ENCODE measurements at regions not wholly inside any gene's neighbourhood (a gene's known extent, or its start where the extent isn't known, plus 50 kb on each side); places are given as distances from the start of the nearest gene placed in this dataset.
"Not testable (repeated sequence)": the region's sequence is repeated elsewhere in the genome, so short reads cannot be mapped to it uniquely, and the experiment has no call there.

DNA sequence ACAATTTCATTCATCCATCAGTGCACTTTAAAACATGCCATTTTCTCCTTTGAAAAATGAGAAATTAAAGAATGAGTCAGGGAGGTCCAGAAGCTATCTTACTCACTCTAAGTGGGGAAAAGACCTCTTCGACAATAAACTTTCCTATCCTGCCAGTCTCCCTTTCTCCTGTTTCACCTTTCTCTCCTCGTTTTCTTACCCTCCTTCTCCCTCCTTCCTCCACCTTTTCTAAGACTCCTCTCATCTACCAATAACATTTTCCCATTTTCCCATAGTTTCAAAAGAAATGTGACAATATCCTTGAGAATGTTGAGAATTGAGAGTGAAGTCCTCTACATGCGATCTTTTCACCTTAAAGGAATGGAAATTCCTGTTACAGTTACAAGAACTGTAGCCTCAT is 450.5 kb upstream of the GRAMD2B start:
- H3K9me3 Mint-ChIP-seq = peaks cover 5 to 13% (median 8%) of the 10 kb centered on the region in 6 donors
- no peak overlapping the region for H3K4me3 Mint-ChIP-seq
- no peaks in the 10 kb centered on the region for H3K36me3 Mint-ChIP-seq
- DNase-seq = no peak
- no peak overlapping the region for H3K27ac Mint-ChIP-seq
- peaks cover 0 to 2% (median 1%) of the 10 kb centered on the region in 3 donors for H3K27me3 Mint-ChIP-seq (ENCODE audit: low read depth in 3 of 3)
- no peaks in the 10 kb centered on the region for H3K4me1 Mint-ChIP-seq

DNA sequence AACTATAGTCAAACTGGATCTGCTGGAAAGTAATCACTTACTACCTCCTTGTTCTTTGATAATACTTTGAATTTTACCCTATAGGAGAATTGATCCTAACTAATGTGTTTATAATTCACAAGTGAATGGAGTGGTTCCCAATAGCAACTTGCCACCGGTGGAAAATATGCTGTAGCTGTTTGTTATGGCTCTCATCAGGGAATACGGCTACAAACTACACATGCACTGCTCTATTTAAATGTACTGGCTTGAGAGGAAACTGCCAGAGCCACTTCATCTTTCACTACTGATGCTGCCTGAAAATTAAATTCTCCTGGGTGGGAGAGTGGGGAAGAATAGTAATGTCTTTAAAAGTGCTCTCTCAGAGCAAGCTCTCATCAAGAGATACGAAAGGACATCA is 448.5 kb upstream of the GRAMD2B start:
- DNase-seq = no peak

DNA sequence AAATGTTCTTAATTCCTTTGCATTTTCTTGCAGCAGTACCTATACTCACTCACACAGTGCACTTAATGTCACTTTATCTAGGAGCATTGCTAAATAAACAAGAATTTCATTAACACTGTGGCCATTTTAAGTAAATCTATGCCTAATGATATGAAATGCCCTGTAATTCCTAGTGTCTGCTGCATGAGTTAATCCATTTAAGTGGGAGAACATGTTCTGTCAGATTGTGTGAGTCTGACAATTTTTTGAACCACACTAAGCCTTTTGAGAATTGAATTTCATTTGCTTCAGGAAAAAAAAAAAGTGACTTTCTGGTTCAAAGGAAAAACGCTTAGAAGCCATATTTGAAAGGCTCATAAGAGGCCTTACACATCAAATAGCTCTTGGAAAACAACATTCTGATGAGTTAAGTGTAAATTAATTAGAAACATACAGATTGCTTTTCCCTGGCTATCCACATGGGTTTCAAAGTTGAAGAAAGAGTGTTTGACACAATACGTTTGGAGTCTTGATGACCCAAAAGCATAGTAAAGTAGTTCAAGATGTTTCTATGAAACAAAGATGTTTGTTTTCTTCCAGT is 446.7 kb upstream of the GRAMD2B start:
- DNase-seq = no peak
- peaks cover 0 to 8% (median 5%) of the 10 kb centered on the region in 6 donors for H3K9me3 Mint-ChIP-seq
- no peaks in the 10 kb centered on the region for H3K36me3 Mint-ChIP-seq
- no peaks in the 10 kb centered on the region for H3K4me1 Mint-ChIP-seq
- H3K27ac Mint-ChIP-seq = no peak overlapping the region
- H3K4me3 Mint-ChIP-seq = no peak overlapping the region
- H3K27me3 Mint-ChIP-seq (ENCODE audit: low read depth in 3 of 3) = peaks cover 0 to 1% (median 0%) of the 10 kb centered on the region in 3 donors

More for the DNA sequence above, 448.5 kb upstream of the GRAMD2B start:
- no peak overlapping the region for H3K27ac Mint-ChIP-seq
- peaks cover 0 to 10% (median 6%) of the 10 kb centered on the region in 6 donors for H3K9me3 Mint-ChIP-seq
- H3K36me3 Mint-ChIP-seq = no peaks in the 10 kb centered on the region
- H3K27me3 Mint-ChIP-seq (ENCODE audit: low read depth in 3 of 3) = peaks cover 0 to 2% (median 1%) of the 10 kb centered on the region in 3 donors
- H3K4me3 Mint-ChIP-seq = no peak overlapping the region
- no peaks in the 10 kb centered on the region for H3K4me1 Mint-ChIP-seq

DNA sequence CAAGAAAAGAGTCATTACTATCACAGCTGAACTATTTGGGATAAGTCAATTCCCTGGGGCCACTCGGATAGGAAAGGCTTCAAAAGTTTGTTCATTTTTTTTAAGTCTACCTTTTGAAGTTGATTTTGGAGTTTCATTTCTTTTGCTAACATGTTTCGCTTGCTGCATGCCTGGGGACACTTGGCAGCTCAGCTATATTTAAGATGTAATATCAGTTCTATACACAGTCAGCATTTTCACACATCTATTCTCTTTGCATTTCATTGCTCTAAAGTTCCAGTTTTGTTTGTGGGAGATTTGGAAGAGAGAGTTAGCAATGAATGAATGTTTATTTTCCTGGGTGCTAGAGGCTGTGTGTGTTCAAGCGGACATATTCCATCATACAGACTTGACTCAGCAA is 445.2 kb upstream of the GRAMD2B start:
- Mint-ChIP-seq H3K9me3 (peaks cover 0 to 7% (median under 1%) of the 10 kb centered on the region in 6 donors), H3K4me3 (no peak overlapping the region), H3K27me3 (ENCODE audit: low read depth in 3 of 3) (peaks cover 0 to 1% (median 0%) of the 10 kb centered on the region in 3 donors), H3K27ac (no peak overlapping the region), H3K36me3 (no peaks in the 10 kb centered on the region), H3K4me1 (no peaks in the 10 kb centered on the region)
- no peak for DNase-seq

DNA sequence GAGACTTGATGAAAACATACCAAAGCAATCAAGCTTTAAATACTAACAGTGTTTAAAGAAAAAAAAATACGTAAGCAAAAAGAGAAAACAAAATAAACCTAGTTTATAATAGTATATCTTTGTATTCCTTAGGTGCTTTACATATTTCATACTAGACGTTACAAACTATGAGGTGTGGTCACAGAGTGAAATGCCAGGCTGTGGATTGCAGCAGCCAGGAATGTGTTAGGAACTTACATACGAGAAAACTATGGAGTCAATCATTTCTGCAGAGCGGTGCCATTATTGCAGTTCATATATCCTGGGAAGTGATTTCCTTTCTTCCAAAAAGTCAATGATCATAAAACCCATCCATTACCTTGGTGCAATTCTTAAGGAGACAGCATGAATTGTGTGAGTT is 443.6 kb upstream of the GRAMD2B start:
- Mint-ChIP-seq H3K4me3 (no peak overlapping the region), H3K36me3 (no peaks in the 10 kb centered on the region), H3K4me1 (no peaks in the 10 kb centered on the region), H3K27me3 (ENCODE audit: low read depth in 3 of 3) (no peaks in the 10 kb centered on the region), H3K9me3 (peaks cover 0 to 7% (median 3%) of the 10 kb centered on the region in 6 donors), H3K27ac (no peak overlapping the region)
- no peak for DNase-seq

DNA sequence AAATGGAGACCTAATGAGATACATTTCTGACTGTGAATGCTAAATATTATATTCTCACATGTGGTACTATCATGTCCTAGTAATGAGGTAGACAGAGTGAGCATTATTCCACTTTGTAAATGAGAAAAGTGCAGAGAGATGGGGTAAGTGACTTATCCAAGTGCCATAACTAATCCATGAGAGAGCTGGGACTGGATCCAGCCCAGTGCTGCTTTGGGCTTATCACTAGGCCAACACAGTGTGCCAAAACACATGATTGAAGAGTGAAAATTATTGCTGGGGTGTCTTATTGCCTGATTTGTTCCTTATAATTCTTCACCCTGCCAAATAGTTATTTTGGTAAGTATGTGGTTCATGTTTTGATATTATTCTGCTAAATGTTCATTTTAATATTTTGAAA is 442.2 kb upstream of the GRAMD2B start:
- Mint-ChIP-seq H3K27me3 (ENCODE audit: low read depth in 3 of 3) (peaks cover 0 to 2% (median 0%) of the 10 kb centered on the region in 3 donors), H3K4me3 (no peak overlapping the region), H3K36me3 (no peaks in the 10 kb centered on the region), H3K27ac (no peak overlapping the region), H3K4me1 (no peaks in the 10 kb centered on the region), H3K9me3 (peaks cover 0 to 7% (median 4%) of the 10 kb centered on the region in 6 donors)
- no peak for DNase-seq

DNA sequence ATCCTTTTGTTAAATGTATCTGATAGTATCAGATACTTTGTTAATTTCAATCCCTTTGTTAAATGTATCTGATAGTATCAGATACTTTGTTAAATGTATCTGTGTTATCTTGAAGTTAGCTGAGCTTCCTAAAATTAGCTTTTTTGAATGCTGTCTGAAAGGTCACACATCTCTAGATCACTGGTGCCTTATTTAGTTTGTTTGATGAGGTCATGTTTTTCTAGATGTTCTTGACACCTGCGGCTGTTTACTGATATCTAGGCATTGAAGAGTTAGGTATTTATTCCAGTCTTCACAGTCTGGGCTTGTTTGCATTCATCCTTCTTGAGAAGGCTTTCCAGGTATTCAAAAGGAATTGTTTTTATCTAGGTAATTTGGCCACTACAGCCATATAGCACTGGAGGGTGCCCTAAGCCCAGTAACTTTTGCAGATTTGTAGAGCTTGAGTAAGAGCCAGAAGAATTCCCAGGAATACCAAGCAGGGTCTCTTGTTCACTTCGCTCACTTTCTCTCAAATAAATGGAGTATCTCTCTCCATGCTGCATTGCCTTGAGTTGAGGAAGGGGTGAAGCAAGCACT is 435.4 kb upstream of the GRAMD2B start:
- Mint-ChIP-seq H3K9me3 (peaks cover 2 to 21% (median 6%) of the 10 kb centered on the region in 6 donors), H3K27ac (no peak overlapping the region), H3K4me3 (no peak overlapping the region), H3K36me3 (no peaks in the 10 kb centered on the region), H3K27me3 (ENCODE audit: low read depth in 3 of 3) (peaks cover 0 to 2% (median 2%) of the 10 kb centered on the region in 3 donors), H3K4me1 (no peaks in the 10 kb centered on the region)
- DNase-seq = no peak

DNA sequence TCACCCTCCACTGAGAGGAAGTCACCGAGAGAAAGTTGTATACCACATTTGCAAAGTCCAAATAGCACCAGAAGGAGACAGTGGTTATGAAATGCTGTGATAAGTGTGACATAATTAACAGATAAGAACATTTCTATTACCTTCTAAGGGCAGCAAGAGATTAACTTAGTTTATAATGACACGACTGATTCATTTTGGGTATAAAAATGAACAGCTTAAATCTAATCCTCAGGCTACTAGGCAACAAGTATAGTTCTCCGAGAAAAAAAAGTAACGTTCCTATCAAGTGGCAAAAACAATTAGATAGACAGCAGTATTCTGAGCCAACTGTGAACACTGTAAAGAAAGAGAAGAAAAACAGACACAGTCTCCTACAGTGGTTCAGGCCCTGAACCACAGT is 431.2 kb upstream of the GRAMD2B start:
- Mint-ChIP-seq H3K4me1 (no peaks in the 10 kb centered on the region), H3K27me3 (ENCODE audit: low read depth in 3 of 3) (peaks cover 0 to 1% (median 0%) of the 10 kb centered on the region in 3 donors)

DNA sequence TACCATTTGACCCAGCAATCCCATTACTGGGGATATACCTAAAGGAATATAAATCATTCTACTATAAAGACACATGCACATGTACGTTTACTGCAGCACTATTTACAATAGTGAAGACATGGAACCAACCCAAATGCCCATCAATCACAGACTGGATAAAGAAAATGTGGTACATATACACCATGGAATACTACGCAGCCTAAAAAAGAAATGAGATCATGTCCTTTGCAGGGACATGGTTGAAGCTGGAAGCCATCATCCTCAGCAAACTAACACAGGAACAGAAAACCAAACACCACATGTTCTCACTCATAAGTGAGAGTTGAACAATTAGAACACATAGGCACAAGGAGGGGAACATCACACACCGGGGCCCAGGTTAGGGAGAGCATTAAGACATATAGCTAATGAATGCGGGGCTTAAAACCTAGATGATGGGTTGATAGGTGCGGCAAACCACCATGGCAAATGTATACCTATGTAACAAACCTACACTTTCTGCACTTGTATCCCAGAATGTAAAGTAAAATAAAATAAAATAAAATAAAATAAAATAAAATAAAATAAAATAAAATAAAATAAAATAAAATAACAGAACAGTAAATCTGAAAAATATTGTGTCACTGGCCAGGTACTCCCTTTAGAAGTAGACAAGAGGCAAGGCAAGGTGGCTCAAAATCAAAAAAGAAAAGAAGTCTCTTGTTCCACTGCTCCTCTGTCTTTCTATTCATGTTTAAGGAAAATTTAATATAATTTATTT is 423.8 kb upstream of the GRAMD2B start:
- H3K4me3 Mint-ChIP-seq; H3K27ac Mint-ChIP-seq; H3K27me3 Mint-ChIP-seq (ENCODE audit: low read depth in 3 of 3); H3K36me3 Mint-ChIP-seq; H3K4me1 Mint-ChIP-seq; DNase-seq: not testable (repeated sequence)
- H3K9me3 Mint-ChIP-seq = peaks cover 0 to 16% (median 10%) of the 10 kb centered on the region in 6 donors

More for the DNA sequence above, 431.2 kb upstream of the GRAMD2B start:
- Mint-ChIP-seq H3K4me3 (no peak overlapping the region), H3K27ac (no peak overlapping the region), H3K36me3 (no peaks in the 10 kb centered on the region), H3K9me3 (peaks cover 2 to 17% (median 8%) of the 10 kb centered on the region in 6 donors)
- no peak for DNase-seq

DNA sequence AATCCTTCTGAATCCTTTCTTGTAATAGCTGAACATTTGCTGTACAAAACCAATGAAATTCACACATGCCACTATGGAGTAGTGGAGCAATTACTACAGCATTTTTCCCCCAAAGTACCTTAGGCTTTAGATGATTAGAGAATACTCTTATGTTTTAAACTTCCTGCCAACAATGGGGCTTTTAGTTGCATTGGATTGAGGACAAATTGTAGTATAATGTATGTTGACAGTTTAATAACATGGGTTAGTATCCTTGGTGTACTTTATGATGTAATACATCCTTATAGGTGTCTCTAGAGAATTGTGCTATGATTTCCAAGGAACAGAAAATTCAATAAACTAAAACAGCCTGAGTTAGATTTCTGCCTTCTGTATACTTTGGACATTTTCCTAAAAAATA is 422.7 kb upstream of the GRAMD2B start:
- H3K4me1 Mint-ChIP-seq = no peaks in the 10 kb centered on the region
- no peak overlapping the region for H3K4me3 Mint-ChIP-seq
- H3K36me3 Mint-ChIP-seq = no peaks in the 10 kb centered on the region
- DNase-seq = no peak
- H3K27ac Mint-ChIP-seq = no peak overlapping the region
- no peaks in the 10 kb centered on the region for H3K27me3 Mint-ChIP-seq (ENCODE audit: low read depth in 3 of 3)
- H3K9me3 Mint-ChIP-seq = peaks cover 0 to 16% (median 9%) of the 10 kb centered on the region in 6 donors

DNA sequence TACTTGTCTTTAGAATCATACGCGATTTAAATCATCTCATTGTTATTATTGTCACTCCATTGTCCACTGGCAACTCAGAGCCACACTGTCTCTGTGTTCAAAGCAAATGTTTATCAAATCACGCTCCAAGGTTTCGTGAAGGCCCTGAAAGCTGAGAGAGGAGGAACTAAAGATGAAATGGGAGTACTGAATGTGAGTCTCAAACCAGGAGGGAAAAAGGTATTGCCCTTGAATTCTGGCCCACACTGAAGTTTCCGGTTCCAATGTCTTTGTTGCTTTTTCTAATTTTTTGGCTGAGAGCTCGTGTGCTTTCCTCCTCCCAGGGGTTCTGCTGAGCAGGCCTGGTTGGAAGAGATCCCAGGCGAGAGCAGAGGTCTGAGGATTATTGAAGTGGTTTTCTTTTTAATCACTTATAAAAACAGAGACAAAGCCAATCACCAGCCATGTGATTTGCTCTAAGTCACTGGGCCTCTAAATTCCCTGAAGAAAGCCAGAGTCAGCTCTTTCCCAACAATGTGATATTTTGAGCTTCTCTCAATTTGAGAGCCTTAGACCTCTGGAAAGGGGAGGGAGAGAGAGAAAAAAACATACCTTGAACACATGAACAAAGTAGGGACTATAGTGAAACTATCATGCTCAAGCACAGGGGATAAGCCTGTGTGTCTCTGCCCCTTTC is 420.8 kb upstream of the GRAMD2B start:
- Mint-ChIP-seq H3K4me1 (no peaks in the 10 kb centered on the region), H3K9me3 (peaks cover 0 to 7% (median 6%) of the 10 kb centered on the region in 6 donors), H3K4me3 (no peak overlapping the region), H3K27ac (no peak overlapping the region), H3K36me3 (no peaks in the 10 kb centered on the region), H3K27me3 (ENCODE audit: low read depth in 3 of 3) (peaks cover 0 to 2% (median 0%) of the 10 kb centered on the region in 3 donors)
- no peak for DNase-seq

DNA sequence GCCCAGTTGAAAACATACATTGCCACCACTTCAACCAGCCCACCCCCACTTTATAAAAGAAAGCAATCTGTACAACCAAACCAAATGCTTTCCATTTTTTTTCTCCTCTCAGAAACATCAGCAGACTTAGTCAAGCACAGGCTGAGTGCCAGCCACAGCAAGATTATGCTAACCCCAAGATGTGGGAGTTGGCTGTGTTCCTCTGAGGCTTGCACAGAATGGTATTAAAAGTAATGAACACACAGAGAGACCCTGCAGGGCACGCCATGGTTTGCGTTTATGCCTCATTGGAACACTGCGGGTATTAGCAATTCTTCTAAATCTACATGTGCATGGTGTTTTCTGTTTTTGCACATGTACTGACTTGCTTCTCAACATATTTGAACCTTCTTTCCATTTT is 419.9 kb upstream of the GRAMD2B start:
- Mint-ChIP-seq H3K27me3 (ENCODE audit: low read depth in 3 of 3) (peaks cover 0 to 2% (median 0%) of the 10 kb centered on the region in 3 donors), H3K9me3 (peaks cover 0 to 10% (median 5%) of the 10 kb centered on the region in 6 donors), H3K27ac (no peak overlapping the region), H3K36me3 (no peaks in the 10 kb centered on the region), H3K4me3 (no peak overlapping the region), H3K4me1 (no peaks in the 10 kb centered on the region)
- DNase-seq = no peak

DNA sequence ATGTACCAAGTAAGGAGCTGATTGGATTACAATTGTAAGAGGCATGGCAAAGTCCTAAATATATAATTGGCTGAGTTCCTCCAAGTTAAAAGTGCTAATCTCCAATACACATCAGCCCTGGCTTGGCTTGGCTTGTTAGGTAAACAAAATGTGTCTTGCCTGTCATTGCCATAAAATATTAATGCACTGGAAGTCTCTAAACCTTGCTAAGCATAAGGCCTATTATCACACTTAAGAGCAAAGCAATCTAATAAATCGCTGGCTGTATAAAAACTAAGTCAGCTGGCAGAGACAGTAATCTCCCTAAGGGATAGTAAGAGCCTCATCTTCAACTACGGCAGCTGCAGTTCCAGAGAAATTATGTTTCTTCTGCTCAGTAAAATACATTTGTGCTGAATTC is 418.6 kb upstream of the GRAMD2B start:
- no peak for DNase-seq
- no peaks in the 10 kb centered on the region for H3K36me3 Mint-ChIP-seq
- no peak overlapping the region for H3K4me3 Mint-ChIP-seq
- no peak overlapping the region for H3K27ac Mint-ChIP-seq
- H3K27me3 Mint-ChIP-seq (ENCODE audit: low read depth in 3 of 3) = peaks cover 0 to 2% (median 0%) of the 10 kb centered on the region in 3 donors
- no peaks in the 10 kb centered on the region for H3K4me1 Mint-ChIP-seq
- H3K9me3 Mint-ChIP-seq = peaks cover 0 to 9% (median 2%) of the 10 kb centered on the region in 6 donors

DNA sequence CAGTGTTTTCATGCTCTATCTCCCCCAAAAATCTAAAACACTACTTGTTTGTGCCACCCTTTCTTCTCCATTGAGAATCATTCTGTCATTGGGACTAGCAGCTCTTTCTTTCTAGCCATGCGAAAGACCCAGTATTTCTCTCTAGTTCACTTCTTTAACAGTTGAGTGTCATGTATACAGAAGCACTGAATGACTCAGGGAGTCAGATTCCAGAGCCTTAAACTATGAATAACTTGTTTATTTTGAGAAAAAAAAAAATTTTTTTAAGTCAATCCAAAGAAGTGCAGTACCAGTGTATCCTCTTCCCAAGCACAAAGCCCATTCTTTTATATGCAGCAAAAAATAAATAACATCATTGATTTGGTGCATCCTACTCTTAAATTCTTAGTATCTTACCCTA is 415.4 kb upstream of the GRAMD2B start:
- no peaks in the 10 kb centered on the region for H3K36me3 Mint-ChIP-seq
- H3K9me3 Mint-ChIP-seq = peaks cover 0 to 9% (median 3%) of the 10 kb centered on the region in 6 donors

More for the DNA sequence above, 415.4 kb upstream of the GRAMD2B start:
- H3K4me1 Mint-ChIP-seq = no peaks in the 10 kb centered on the region
- H3K27me3 Mint-ChIP-seq (ENCODE audit: low read depth in 3 of 3) = peaks cover 0 to 2% (median 0%) of the 10 kb centered on the region in 3 donors
- no peak overlapping the region for H3K4me3 Mint-ChIP-seq
- DNase-seq = no peak
- H3K27ac Mint-ChIP-seq = no peak overlapping the region
